ENCODE measurements at regions not wholly inside any gene's neighbourhood (a gene's known extent, or its start where the extent isn't known, plus 50 kb on each side); places are given as distances from the start of the nearest gene placed in this dataset.

DNA sequence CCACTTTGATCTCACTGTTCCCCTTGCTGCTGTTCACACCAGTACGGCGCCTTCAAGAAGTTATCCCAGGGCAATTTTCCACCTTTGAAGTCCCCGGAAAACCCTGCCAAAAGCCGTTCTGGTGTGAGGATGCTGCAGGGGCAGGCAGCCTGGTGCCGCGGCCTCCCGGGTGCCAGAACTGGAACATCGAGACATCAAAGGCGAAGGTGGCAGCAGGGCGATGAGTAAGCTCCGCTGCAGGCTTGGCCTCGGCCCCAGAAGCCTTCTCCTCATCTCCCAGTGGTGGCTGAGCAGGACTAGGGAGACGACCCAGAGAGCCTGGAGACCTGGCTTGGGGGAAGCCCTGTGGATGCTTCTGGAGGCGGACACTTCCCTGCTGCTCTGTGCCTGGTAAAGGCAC is 115.3 kb upstream of the MSX2 start:
- DNase-seq (ENCODE audit: insufficient read length) (no peak), FAIRE-seq (no peak)
- no peak for TF ChIP-seq POLR2AphosphoS5 (IDR thresholded peaks at IDR 0.05; ENCODE audit: low read depth, low read length)
- no peak for TF ChIP-seq POLR2A (IDR thresholded peaks at IDR 0.05; ENCODE audit: low read depth, low read length)
- no peak for TF ChIP-seq TAF1 (IDR thresholded peaks at IDR 0.05; ENCODE audit: borderline replicate concordance, low read depth, low read length)

DNA sequence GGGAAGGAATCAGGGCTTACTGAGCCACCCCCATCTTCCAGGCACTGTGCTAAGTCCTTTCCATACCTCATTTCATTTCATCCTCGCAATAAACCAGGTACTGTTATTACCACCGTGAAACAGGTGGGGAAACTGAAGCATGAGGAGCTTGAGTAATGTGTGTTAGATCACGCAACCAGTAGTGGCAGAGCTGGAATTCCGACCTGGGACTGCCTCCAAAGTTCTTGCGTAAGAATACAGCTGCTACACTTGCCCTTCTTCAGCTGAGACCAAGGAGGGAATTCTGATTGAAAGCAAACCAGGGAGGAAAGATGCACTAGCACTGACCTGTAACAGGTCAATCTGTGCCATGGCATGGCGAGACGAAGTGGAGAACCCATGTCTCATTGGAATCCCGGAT is 113.4 kb upstream of the MSX2 start:
- no peak for DNase-seq (ENCODE audit: insufficient read length)
- TF ChIP-seq POLR2AphosphoS5 (IDR thresholded peaks at IDR 0.05; ENCODE audit: low read depth, low read length) (no peak), TAF1 (IDR thresholded peaks at IDR 0.05; ENCODE audit: borderline replicate concordance, low read depth, low read length) (no peak), POLR2A (IDR thresholded peaks at IDR 0.05; ENCODE audit: low read depth, low read length) (no peak)
- FAIRE-seq: no peak

DNA sequence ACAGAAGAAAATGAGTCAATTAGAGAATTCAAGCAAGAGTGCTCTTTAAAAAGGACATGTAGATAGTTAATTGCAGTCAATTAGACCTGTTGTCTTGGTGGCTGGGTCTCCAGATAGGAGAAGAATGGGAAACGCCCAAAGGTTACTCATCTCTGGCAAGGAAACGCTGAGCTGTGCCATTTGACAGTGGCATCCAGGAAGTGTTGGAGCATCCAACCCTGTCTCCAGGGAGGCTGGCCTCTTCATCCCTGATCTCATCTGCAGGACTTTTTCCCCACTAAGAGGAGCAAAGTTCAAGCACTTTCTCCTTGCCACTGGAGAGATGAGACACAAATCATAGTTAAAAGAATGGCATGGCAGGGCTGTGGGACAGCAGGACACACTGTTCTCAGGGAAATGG is 111.7 kb upstream of the MSX2 start:
- TF ChIP-seq POLR2AphosphoS5 (IDR thresholded peaks at IDR 0.05; ENCODE audit: low read depth, low read length) (no peak), TAF1 (IDR thresholded peaks at IDR 0.05; ENCODE audit: borderline replicate concordance, low read depth, low read length) (no peak), POLR2A (IDR thresholded peaks at IDR 0.05; ENCODE audit: low read depth, low read length) (no peak)
- no peak for FAIRE-seq
- DNase-seq (ENCODE audit: insufficient read length): no peak

DNA sequence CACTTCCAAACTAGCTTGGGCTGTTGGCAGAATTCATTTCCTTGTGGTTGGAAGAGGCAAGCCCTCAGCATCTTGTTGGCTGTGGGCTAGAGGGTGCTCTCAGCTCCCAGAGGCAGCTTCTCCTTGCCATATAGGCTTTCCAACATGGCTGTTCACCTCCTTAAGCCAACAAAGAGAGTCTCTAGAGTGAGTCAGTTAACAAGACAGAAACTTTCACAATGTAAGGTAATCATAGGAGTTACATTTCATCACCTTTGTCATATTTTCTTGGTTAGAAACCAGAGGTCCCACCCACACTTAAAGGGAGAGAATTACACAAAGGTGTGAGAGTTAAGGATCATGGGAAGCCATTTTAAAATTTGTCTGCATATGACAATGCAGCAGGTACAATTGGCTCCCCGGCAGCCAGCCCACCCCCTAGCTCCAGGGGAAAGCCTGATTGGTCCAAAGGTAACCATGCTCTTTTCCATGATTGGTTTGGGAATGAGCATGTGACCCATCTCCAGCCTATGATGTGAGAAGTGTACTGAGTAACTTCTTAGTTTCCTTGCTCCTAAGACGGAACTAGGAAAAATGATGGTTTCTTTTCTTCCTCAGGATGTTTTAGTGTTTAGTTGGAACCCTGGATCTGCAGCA is 109.8 kb upstream of the MSX2 start:
- TF ChIP-seq POLR2A (IDR thresholded peaks at IDR 0.05; ENCODE audit: low read depth, low read length) (no peak), POLR2AphosphoS5 (IDR thresholded peaks at IDR 0.05; ENCODE audit: low read depth, low read length) (no peak), TAF1 (IDR thresholded peaks at IDR 0.05; ENCODE audit: borderline replicate concordance, low read depth, low read length) (no peak)
- DNase-seq (ENCODE audit: insufficient read length): no peak
- no peak for FAIRE-seq

DNA sequence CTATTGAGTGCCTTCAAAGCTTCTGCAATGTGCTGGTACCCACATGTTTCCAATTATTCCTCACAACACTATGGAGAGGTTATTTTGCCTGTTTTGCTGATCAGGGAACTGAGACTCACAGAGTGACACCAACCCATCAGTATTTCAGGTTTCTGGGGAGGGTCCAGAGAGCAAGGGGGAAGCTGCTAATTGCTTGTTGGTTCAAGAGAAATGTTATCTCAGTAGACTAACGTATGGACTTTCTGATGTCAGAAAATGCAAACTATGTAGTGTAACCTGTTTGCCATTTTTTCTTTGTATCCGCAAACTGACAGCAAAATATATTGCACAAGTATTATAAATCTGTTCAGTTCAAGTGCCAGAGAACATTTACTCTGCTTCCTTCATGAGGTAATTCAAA is 108.3 kb upstream of the MSX2 start:
- FAIRE-seq: no peak
- no peak for TF ChIP-seq POLR2A (IDR thresholded peaks at IDR 0.05; ENCODE audit: low read depth, low read length)
- TF ChIP-seq TAF1 (IDR thresholded peaks at IDR 0.05; ENCODE audit: borderline replicate concordance, low read depth, low read length): no peak
- TF ChIP-seq POLR2AphosphoS5 (IDR thresholded peaks at IDR 0.05; ENCODE audit: low read depth, low read length): no peak

DNA sequence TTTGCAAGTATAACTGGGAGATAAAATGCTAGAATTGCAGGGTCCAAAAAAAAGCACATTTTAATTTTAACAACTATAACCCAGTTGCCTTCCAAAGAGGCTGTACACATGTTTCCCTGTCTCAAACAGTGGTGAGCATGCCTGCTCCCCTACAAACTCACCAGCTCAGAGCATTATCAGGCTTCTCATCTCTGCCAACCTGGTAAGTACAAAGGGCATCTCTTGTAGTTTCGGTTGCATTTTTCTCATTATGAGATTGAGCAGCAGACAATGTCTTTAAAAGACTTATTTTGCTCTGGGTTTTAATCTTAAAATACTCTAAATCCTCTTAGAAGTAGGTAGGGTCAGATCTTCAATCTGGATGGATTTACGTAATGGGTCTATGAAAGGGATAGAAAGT is 107.1 kb upstream of the MSX2 start:
- TF ChIP-seq POLR2A (IDR thresholded peaks at IDR 0.05; ENCODE audit: low read depth, low read length) (no peak), TAF1 (IDR thresholded peaks at IDR 0.05; ENCODE audit: borderline replicate concordance, low read depth, low read length) (no peak), POLR2AphosphoS5 (IDR thresholded peaks at IDR 0.05; ENCODE audit: low read depth, low read length) (no peak)
- FAIRE-seq: no peak

More for the DNA sequence above, 108.3 kb upstream of the MSX2 start:
- DNase-seq (ENCODE audit: insufficient read length): no peak

DNA sequence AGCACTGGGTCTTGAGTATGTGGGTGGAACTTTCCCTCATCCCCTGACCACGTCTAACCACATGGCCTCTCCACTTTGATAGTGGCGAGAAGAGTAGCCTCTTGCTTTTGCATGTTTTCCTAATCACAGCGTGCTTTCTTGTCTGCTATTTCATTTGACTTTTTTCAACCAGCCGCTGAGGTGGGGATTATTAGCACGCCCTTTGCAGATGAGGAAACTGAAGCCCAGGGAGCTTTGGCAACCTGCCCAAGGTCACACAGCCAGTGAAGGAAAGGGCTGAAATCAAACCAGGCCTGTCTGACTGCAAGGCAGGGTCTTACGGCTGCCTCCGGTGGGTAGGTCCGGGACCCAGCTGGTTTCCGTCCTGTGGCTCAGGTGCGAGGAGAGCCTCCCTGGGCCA is 106.5 kb upstream of the MSX2 start:
- TF ChIP-seq TAF1 (IDR thresholded peaks at IDR 0.05; ENCODE audit: borderline replicate concordance, low read depth, low read length) (no peak), POLR2AphosphoS5 (IDR thresholded peaks at IDR 0.05; ENCODE audit: low read depth, low read length) (no peak), POLR2A (IDR thresholded peaks at IDR 0.05; ENCODE audit: low read depth, low read length) (no peak)
- DNase-seq (ENCODE audit: insufficient read length): no peak
- FAIRE-seq: no peak

More for the DNA sequence above, 107.1 kb upstream of the MSX2 start:
- DNase-seq (ENCODE audit: insufficient read length): no peak

DNA sequence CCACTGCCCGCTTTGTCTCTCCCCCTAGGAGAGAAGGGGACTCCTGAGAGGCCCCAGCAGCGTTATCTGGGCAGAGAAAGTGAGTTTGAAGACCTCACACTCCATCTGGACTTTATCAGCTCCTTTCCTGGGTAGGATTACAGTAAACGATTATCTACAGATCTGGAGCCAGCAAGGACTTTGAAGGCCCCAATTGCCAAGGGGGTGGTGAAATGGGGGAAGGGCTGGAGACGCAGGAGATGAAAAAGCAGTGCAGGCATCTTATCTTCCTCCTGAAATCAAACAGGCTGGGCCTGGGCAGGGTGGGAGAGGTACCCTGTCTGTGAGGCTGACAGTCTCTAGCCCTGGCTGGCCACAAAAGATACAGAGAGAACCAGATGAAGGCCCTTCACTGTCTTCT is 105.8 kb upstream of the MSX2 start:
- FAIRE-seq: no peak
- TF ChIP-seq POLR2AphosphoS5 (IDR thresholded peaks at IDR 0.05; ENCODE audit: low read depth, low read length) (no peak), TAF1 (IDR thresholded peaks at IDR 0.05; ENCODE audit: borderline replicate concordance, low read depth, low read length) (no peak), POLR2A (IDR thresholded peaks at IDR 0.05; ENCODE audit: low read depth, low read length) (no peak)
- no peak for DNase-seq (ENCODE audit: insufficient read length)

DNA sequence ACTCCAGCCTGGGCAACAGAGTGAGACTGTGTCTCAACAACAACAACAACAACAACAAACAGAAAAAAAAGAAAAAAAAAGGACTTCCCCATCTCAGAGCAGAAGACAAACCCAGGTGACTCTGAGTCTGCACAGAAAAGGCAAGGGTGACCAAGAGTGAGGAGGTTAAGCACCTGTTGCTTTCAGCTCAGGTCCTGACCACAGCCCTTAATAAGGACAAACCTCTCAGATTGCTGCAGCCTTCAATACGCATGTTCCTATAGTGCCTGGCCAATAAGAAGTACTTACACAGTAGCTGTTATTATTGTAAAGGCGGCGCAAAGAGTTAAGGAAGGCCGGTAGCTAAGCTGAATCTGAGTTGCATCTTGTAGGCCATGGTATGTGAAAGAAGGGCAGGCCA is 102.3 kb upstream of the MSX2 start:
- FAIRE-seq: no peak
- DNase-seq (ENCODE audit: insufficient read length): no peak
- no peak for TF ChIP-seq TAF1 (IDR thresholded peaks at IDR 0.05; ENCODE audit: borderline replicate concordance, low read depth, low read length)
- no peak for TF ChIP-seq POLR2AphosphoS5 (IDR thresholded peaks at IDR 0.05; ENCODE audit: low read depth, low read length)
- TF ChIP-seq POLR2A (IDR thresholded peaks at IDR 0.05; ENCODE audit: low read depth, low read length): no peak

DNA sequence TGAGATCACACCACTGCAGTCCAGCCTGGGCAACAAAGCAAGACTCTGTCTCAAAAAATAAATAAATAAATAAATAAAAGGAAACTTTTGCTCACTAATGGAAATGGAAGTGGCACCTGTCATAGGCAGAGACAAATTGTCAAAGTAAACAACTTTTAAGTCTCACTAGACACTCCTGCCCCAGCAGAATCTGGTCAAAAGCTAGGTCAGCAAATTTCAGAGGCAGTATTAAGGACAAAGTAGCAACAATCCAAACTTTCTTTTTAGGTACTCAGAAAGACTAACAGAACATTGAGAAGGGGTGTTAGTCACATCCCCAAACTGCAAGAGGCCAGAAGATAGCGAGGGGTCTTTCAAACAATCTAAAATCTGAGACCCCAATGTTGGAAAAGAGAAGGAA is 101.4 kb upstream of the MSX2 start:
- FAIRE-seq (no peak), DNase-seq (ENCODE audit: insufficient read length) (no peak)
- TF ChIP-seq TAF1 (IDR thresholded peaks at IDR 0.05; ENCODE audit: borderline replicate concordance, low read depth, low read length) (no peak), POLR2A (IDR thresholded peaks at IDR 0.05; ENCODE audit: low read depth, low read length) (no peak), POLR2AphosphoS5 (IDR thresholded peaks at IDR 0.05; ENCODE audit: low read depth, low read length) (no peak)

DNA sequence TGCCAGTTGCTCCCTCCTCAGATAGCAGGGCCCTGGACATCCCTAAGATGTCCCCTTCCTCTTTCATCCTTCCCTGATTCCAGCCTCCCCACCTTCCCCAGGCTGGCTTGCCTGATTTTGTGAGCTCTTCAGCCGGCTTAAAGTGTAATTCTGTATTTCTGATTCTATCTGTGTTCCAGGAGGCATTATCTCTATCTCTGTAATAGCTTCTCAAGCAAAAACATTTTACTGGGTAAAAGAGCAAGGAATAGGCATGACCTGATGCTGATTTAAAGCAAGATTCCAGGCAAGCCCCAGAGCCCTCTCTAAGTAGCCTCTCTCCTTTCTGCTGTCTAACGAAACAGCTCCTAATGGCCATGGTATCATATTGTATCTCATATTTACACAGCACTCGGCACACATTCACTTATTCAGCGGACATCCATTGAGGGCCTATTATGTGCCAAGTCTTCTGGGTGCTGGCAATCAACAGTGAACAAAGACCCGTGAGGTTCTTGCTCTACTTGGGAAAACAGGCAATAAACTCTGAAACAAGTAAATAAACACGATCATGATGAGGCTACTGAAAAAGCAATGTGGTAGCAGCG is 100.9 kb upstream of the MSX2 start:
- no peak for TF ChIP-seq TAF1 (IDR thresholded peaks at IDR 0.05; ENCODE audit: borderline replicate concordance, low read depth, low read length)
- TF ChIP-seq POLR2AphosphoS5 (IDR thresholded peaks at IDR 0.05; ENCODE audit: low read depth, low read length): no peak
- TF ChIP-seq POLR2A (IDR thresholded peaks at IDR 0.05; ENCODE audit: low read depth, low read length): no peak
- FAIRE-seq: no peak

More for the DNA sequence above, 100.9 kb upstream of the MSX2 start:
- no peak for DNase-seq (ENCODE audit: insufficient read length)

Data from GM12892 (cell line).